ENCODE measurements at regions not wholly inside any gene's neighbourhood (a gene's known extent, or its start where the extent isn't known, plus 50 kb on each side); places are given as distances from the start of the nearest gene placed in this dataset.

GRCh38 chr4:136307765-136308164, 1224.5 kb downstream of the PCDH18 start:
- Histone ChIP-seq H3K4me1 (ENCODE audit: control insufficient read depth, insufficient read depth, low read length) (no peaks in the 10 kb centered on the region), H2AFZ (ENCODE audit: control insufficient read depth, low read depth, low read length) (no peak overlapping the region), H3K9ac (ENCODE audit: control insufficient read depth, insufficient read depth, low read length) (no peak overlapping the region), H4K20me1 (ENCODE audit: control insufficient read depth, insufficient read depth) (no peaks in the 10 kb centered on the region), H3K36me3 (ENCODE audit: control insufficient read depth in 2 of 2, insufficient read depth in 2 of 2, low read length in 1 of 2) (no peaks in the 10 kb centered on the region), H3K27ac (ENCODE audit: control insufficient read depth, insufficient read depth) (no peak overlapping the region), H3K9me3 (replicated peaks; ENCODE audit: control insufficient read depth, insufficient read depth, low read length) (no peaks in the 10 kb centered on the region), H3K4me3 (no peak overlapping the region), H3K4me2 (ENCODE audit: control insufficient read depth, insufficient read depth) (no peak overlapping the region), H3K79me2 (ENCODE audit: control insufficient read depth, insufficient read depth, low read length) (no peaks in the 10 kb centered on the region), H3K27me3 (replicated peaks in 1 of 2; ENCODE audit: control insufficient read depth in 2 of 2, insufficient read depth in 2 of 2, low read length in 1 of 2) (no peaks in the 10 kb centered on the region)
- FAIRE-seq (no peak), DNase-seq (ENCODE audit: low read depth, low spot score) (no peak), ATAC-seq (no peak)
- 0% methylated on average over 1 of the region's 1 CpG for WGBS (ENCODE audit: insufficient coverage, insufficient replicate concordance, low lambda C conversion rate, missing lambda C conversion rate)
- intact Hi-C loops (cut with micrococcal nuclease; ENCODE audit: unreplicated experiment) (no loop called here), in situ Hi-C loops (cut with MboI) (no loop called here)
- ChIA-PET SMC1A (ENCODE audit: uncharacterized antibody, unreplicated experiment) (no interaction called here), CTCF (interaction anchor here (1.4 kb wide), 1 partner anchor 39 kb away, joined by 3 read pairs; no protein-coding TSS in a partner anchor), RAD21 (ENCODE audit: unreplicated experiment) (no interaction called here), POLR2A (no interaction called here)
- TF ChIP-seq NFYB (IDR thresholded peaks at IDR 0.05; ENCODE audit: insufficient read depth, low read depth, low read length), result no peak
- no peak for TF ChIP-seq STAT1 (conservative IDR thresholded peaks at IDR 0.05)
- TF ChIP-seq HDAC6 (IDR thresholded peaks at IDR 0.05; ENCODE audit: unreplicated experiment), result no peak
- TF ChIP-seq, protein P1, sequence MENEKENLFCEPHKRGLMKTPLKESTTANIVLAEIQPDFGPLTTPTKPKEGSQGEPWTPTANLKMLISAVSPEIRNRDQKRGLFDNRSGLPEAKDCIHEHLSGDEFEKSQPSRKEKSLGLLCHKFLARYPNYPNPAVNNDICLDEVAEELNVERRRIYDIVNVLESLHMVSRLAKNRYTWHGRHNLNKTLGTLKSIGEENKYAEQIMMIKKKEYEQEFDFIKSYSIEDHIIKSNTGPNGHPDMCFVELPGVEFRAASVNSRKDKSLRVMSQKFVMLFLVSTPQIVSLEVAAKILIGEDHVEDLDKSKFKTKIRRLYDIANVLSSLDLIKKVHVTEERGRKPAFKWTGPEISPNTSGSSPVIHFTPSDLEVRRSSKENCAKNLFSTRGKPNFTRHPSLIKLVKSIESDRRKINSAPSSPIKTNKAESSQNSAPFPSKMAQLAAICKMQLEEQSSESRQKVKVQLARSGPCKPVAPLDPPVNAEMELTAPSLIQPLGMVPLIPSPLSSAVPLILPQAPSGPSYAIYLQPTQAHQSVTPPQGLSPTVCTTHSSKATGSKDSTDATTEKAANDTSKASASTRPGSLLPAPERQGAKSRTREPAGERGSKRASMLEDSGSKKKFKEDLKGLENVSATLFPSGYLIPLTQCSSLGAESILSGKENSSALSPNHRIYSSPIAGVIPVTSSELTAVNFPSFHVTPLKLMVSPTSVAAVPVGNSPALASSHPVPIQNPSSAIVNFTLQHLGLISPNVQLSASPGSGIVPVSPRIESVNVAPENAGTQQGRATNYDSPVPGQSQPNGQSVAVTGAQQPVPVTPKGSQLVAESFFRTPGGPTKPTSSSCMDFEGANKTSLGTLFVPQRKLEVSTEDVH (IDR thresholded peaks at IDR 0.05; ENCODE audit: low read depth, partially characterized antibody), result no peak
- no peak for TF ChIP-seq ZSCAN29 (IDR thresholded peaks at IDR 0.05)
- TF ChIP-seq SREBF1 (IDR thresholded peaks at IDR 0.05; ENCODE audit: low read length), result no peak
- no peak for TF ChIP-seq CREB1 (IDR thresholded peaks at IDR 0.05; ENCODE audit: low read depth)
- no peak for TF ChIP-seq NRF1 (conservative IDR thresholded peaks at IDR 0.05; ENCODE audit: low read depth, low read length)
- no TSS peak for BruUV-seq (replicated peaks)
